ENCODE measurements at regions not wholly inside any gene's neighbourhood (a gene's known extent, or its start where the extent isn't known, plus 50 kb on each side); places are given as distances from the start of the nearest gene placed in this dataset.

- H2AFZ ChIP-seq (ENCODE audit: low read depth, low read length): no peak overlapping the region
- H3K27me3 ChIP-seq (ENCODE audit: insufficient read depth, low read length): no peaks in the 10 kb centered on the region
- Mint-ChIP-seq H3K27me3 (ENCODE audit: low read depth, unreplicated experiment) (peaks cover 5% of the 10 kb centered on the region), H3K27ac (ENCODE audit: unreplicated experiment) (no peak overlapping the region), H3K4me1 (ENCODE audit: low read depth, unreplicated experiment) (no peaks in the 10 kb centered on the region), H3K4me3 (ENCODE audit: unreplicated experiment) (no peak overlapping the region), H3K9me3 (ENCODE audit: unreplicated experiment) (peaks cover 2% of the 10 kb centered on the region), H3K36me3 (ENCODE audit: low read depth, unreplicated experiment) (peaks cover 2% of the 10 kb centered on the region)
- no peak overlapping the region for H3K4me3 ChIP-seq (ENCODE audit: insufficient read depth, low read depth, low read length)
- DNase-seq (ENCODE audit: low read depth) (no peak), FAIRE-seq (no peak)
- no peak overlapping the region for H3K9ac ChIP-seq (ENCODE audit: low read length)
- no peak for TF ChIP-seq EZH2 (IDR thresholded peaks at IDR 0.05; ENCODE audit: insufficient read depth, low read length)
- TF ChIP-seq, protein P1, sequence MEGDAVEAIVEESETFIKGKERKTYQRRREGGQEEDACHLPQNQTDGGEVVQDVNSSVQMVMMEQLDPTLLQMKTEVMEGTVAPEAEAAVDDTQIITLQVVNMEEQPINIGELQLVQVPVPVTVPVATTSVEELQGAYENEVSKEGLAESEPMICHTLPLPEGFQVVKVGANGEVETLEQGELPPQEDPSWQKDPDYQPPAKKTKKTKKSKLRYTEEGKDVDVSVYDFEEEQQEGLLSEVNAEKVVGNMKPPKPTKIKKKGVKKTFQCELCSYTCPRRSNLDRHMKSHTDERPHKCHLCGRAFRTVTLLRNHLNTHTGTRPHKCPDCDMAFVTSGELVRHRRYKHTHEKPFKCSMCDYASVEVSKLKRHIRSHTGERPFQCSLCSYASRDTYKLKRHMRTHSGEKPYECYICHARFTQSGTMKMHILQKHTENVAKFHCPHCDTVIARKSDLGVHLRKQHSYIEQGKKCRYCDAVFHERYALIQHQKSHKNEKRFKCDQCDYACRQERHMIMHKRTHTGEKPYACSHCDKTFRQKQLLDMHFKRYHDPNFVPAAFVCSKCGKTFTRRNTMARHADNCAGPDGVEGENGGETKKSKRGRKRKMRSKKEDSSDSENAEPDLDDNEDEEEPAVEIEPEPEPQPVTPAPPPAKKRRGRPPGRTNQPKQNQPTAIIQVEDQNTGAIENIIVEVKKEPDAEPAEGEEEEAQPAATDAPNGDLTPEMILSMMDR (IDR thresholded peaks at IDR 0.05; ENCODE audit: insufficient read depth, low read depth, low read length): no peak
- no peaks in the 10 kb centered on the region for H3K4me1 ChIP-seq (ENCODE audit: insufficient read depth, low read length)
- H3K9me3 ChIP-seq (ENCODE audit: insufficient read depth, low read depth, low read length): no peaks in the 10 kb centered on the region
- no peaks in the 10 kb centered on the region for H3K36me3 ChIP-seq (ENCODE audit: insufficient read depth, low read length)
- no peaks in the 10 kb centered on the region for H4K20me1 ChIP-seq (ENCODE audit: insufficient read depth, low read length)
- H3K27ac ChIP-seq (ENCODE audit: low read depth, low read length): no peak overlapping the region
- H3K79me2 ChIP-seq (ENCODE audit: insufficient read depth, low read length): no peaks in the 10 kb centered on the region
- H3K4me2 ChIP-seq (ENCODE audit: low read length): no peak overlapping the region
Measured at GRCh38 chr10:22875581-22875980, 52.3 kb upstream of the ARMC3 start.

DNA sequence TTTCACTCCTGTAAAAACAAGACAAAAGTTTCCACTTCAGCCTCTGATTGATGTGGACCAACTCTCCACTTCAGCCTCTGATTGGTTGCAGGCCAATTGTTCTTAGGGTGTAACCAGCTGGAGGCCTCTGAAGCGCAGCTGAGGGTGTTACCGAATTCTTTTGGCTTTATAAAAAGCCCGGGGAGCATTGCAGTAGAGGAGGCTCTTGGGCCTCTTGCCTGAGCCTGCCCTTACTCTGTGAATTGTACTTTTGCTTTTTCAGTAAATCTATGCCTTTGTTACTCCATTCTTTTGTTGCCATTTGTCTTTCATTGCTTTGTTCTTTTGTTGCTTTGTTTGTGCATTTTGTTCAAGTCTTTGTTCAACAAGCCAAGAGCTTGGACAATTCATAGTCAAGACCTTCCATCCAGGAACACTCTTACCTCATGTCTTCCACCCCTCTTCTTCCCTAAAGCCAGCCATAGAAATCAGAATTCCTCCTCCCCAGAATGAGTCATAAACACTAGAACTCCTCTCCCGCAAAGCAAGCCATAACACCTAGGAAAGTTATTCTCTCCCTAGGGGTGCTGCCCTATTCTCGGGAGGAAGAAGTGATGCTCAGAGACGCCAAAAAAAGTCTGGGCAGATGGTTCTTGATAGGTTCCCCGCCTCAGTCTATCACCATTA is 53.5 kb upstream of the ARMC3 start:
- H3K4me3 ChIP-seq (ENCODE audit: insufficient read depth, low read depth, low read length): no peak overlapping the region
- H3K27ac Mint-ChIP-seq (ENCODE audit: unreplicated experiment): no peak overlapping the region
- H3K27ac ChIP-seq (ENCODE audit: low read depth, low read length): no peak overlapping the region
- peaks cover 2% of the 10 kb centered on the region for H3K36me3 Mint-ChIP-seq (ENCODE audit: low read depth, unreplicated experiment)
- H4K20me1 ChIP-seq (ENCODE audit: insufficient read depth, low read length): no peaks in the 10 kb centered on the region
- H3K9ac ChIP-seq (ENCODE audit: low read length): no peak overlapping the region
- no peak overlapping the region for H2AFZ ChIP-seq (ENCODE audit: low read depth, low read length)
- no peaks in the 10 kb centered on the region for H3K27me3 ChIP-seq (ENCODE audit: insufficient read depth, low read length)
- FAIRE-seq: no peak
- peaks cover 2% of the 10 kb centered on the region for H3K9me3 Mint-ChIP-seq (ENCODE audit: unreplicated experiment)
- no peaks in the 10 kb centered on the region for H3K4me1 Mint-ChIP-seq (ENCODE audit: low read depth, unreplicated experiment)
- TF ChIP-seq, protein P1 (IDR thresholded peaks at IDR 0.05; ENCODE audit: insufficient read depth, low read depth, low read length): no peak
- TF ChIP-seq EZH2 (IDR thresholded peaks at IDR 0.05; ENCODE audit: insufficient read depth, low read length): no peak
- peaks cover 5% of the 10 kb centered on the region for H3K27me3 Mint-ChIP-seq (ENCODE audit: low read depth, unreplicated experiment)
- H3K79me2 ChIP-seq (ENCODE audit: insufficient read depth, low read length): no peaks in the 10 kb centered on the region
- no peaks in the 10 kb centered on the region for H3K9me3 ChIP-seq (ENCODE audit: insufficient read depth, low read depth, low read length)
- H3K36me3 ChIP-seq (ENCODE audit: insufficient read depth, low read length): no peaks in the 10 kb centered on the region
- no peak for DNase-seq (ENCODE audit: low read depth)
- no peak overlapping the region for H3K4me3 Mint-ChIP-seq (ENCODE audit: unreplicated experiment)
- no peak overlapping the region for H3K4me2 ChIP-seq (ENCODE audit: low read length)
- H3K4me1 ChIP-seq (ENCODE audit: insufficient read depth, low read length): no peaks in the 10 kb centered on the region

DNA sequence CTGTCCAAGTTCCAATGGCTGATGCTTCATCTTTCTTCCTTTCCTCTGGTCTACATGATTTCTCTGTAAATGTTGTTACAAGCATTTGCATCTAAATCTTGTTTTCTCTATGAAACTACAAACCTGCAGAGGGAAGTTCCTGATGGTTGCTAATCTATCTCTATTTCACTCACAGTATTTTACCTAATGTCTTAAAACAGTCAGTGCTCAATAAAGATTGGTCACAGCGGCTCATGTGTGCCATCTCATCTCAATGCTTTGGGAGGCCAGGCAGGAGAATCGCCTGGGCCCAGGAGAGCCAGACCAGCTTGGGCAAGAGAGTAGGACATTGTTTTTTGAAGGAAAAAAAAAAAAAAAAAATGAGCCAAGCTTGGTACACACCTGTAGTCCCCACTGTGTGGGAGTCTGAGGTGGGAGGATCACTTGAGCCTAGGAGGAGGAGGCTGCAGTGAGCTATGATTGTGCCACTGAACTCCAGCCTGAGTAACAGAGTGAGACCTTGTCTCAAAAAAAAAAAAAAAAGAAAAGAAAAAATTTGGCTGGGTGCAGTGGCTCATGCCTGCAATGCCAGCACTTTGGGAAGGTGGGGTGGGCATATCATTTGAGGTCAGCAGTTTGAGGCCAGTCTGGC is 71.3 kb upstream of the ARMC3 start:
- H3K9ac ChIP-seq (ENCODE audit: low read length): no peak overlapping the region
- H3K4me2 ChIP-seq (ENCODE audit: low read length): no peak overlapping the region
- no peaks in the 10 kb centered on the region for H3K27me3 ChIP-seq (ENCODE audit: insufficient read depth, low read length)
- peaks cover 5% of the 10 kb centered on the region for H3K4me1 Mint-ChIP-seq (ENCODE audit: low read depth, unreplicated experiment)
- H3K9me3 Mint-ChIP-seq (ENCODE audit: unreplicated experiment): peaks cover 4% of the 10 kb centered on the region
- no peaks in the 10 kb centered on the region for H3K79me2 ChIP-seq (ENCODE audit: insufficient read depth, low read length)
- no peak overlapping the region for H3K4me3 Mint-ChIP-seq (ENCODE audit: unreplicated experiment)
- H3K27ac Mint-ChIP-seq (ENCODE audit: unreplicated experiment): no peak overlapping the region
- DNase-seq (ENCODE audit: low read depth): no peak
- no peak overlapping the region for H3K4me3 ChIP-seq (ENCODE audit: insufficient read depth, low read depth, low read length)
- no peak for FAIRE-seq
- H3K36me3 Mint-ChIP-seq (ENCODE audit: low read depth, unreplicated experiment): no peaks in the 10 kb centered on the region
- TF ChIP-seq, protein P1 (IDR thresholded peaks at IDR 0.05; ENCODE audit: insufficient read depth, low read depth, low read length): no peak
- no peak for TF ChIP-seq EZH2 (IDR thresholded peaks at IDR 0.05; ENCODE audit: insufficient read depth, low read length)
- H3K27ac ChIP-seq (ENCODE audit: low read depth, low read length): no peak overlapping the region
- no peaks in the 10 kb centered on the region for H3K36me3 ChIP-seq (ENCODE audit: insufficient read depth, low read length)
- no peaks in the 10 kb centered on the region for H3K27me3 Mint-ChIP-seq (ENCODE audit: low read depth, unreplicated experiment)
- H2AFZ ChIP-seq (ENCODE audit: low read depth, low read length): no peak overlapping the region
- H3K9me3 ChIP-seq (ENCODE audit: insufficient read depth, low read depth, low read length): no peaks in the 10 kb centered on the region
- H4K20me1 ChIP-seq (ENCODE audit: insufficient read depth, low read length): no peaks in the 10 kb centered on the region
- H3K4me1 ChIP-seq (ENCODE audit: insufficient read depth, low read length): peaks cover 3% of the 10 kb centered on the region
